Motor neuron (in vitro differentiated cells): ENCODE measurements at regions not wholly inside any gene's neighbourhood (a gene's known extent, or its start where the extent isn't known, plus 50 kb on each side); places are given as distances from the start of the nearest gene placed in this dataset.
A peak's percentile ranks its signal among the peaks of the same experiment; 100 is the strongest.

Source experiments
- ATAC-seq, 8 experiments: fragments of 200-7000 bp; cut with Tn5 transposase; replicated peaks in 6 of 8; 2 replicates each; pipeline ENCODE4 v1.8.0; 2021; ENCODE audit warnings: mild to moderate bottlenecking in 8 of 8, moderate library complexity in 8 of 8
- H3K27ac ChIP-seq, 2 donors: fragments of 250-450 bp; sonication (Bioruptor Pico); 2 replicates each; pipeline ENCODE4 v1.9.0; 2021; ENCODE audit warnings: antibody characterized with exemption in 2 of 2, mild to moderate bottlenecking in 2 of 2, moderate library complexity in 1 of 2
- H3K4me1 ChIP-seq, 2 donors: fragments of 250-450 bp; sonication (Bioruptor Pico); replicated peaks in 1 of 2; 2 replicates each; pipeline ENCODE4 v1.6.1; 2021; ENCODE audit warnings: antibody characterized with exemption in 2 of 2, mild to moderate bottlenecking in 2 of 2, moderate library complexity in 1 of 2
- H3K4me3 ChIP-seq, 5 donors: fragments of 250-450 bp; sonication (Bioruptor Pico); 2 replicates each; pipeline ENCODE4 v1.9.0; 2021; ENCODE audit warnings: antibody characterized with exemption in 5 of 5, mild to moderate bottlenecking in 5 of 5, moderate library complexity in 4 of 5
- WGBS, 10 experiments: fragments of 450-650 bp; shearing (Covaris generic); methylation state at CpG; one replicate each; pipeline ENCODE4 v1.0.0; 2022; 5-methylcytosine and 5-hydroxymethylcytosine counted together
- in situ Hi-C, 9 experiments: fragments of 400-800 bp; cut with MboI; loops; one replicate each; pipeline ENCODE4 v1.15.0; 2021; ENCODE audit warnings: low sequenced_read_pairs in 9 of 9, low pct_unique_long_range_greater_than_20kb in 2 of 9; ENCODE audit not compliant: unreplicated experiment in 9 of 9

- Histone ChIP-seq H3K27ac (no peak overlapping the region), H3K4me1 (peaks cover 8 to 18% of the 10 kb centered on the region in 2 donors), H3K4me3 (no peak overlapping the region)
- ATAC-seq = peak in 2 of 8 experiments; percentile 50 to 60
- in situ Hi-C loops = no loop called here
- 71 to 100% (median 87%) methylated on average over 1 to 5 of the region's 5 CpGs; no CpG with 5 or more reads in 2 of the 10 experiments for WGBS, 10 experiments
These were observed 105.2 kb upstream of the DLX2 start for GRCh38 chr2:172207911-172208310.

- Histone ChIP-seq H3K4me1 (peaks cover 16 to 28% of the 10 kb centered on the region in 2 donors), H3K4me3 (no peak overlapping the region), H3K27ac (no peak overlapping the region)
- in situ Hi-C loops = no loop called here
- WGBS, 10 experiments = 13 to 76% (median 61%) methylated on average over 1 to 6 of the region's 6 CpGs; no CpG with 5 or more reads in 1 of the 10 experiments
- ATAC-seq = no peak
These were observed 106.2 kb upstream of the DLX2 start for GRCh38 chr2:172208791-172209325.

GRCh38 chr2:172210599-172210998 is 107.9 kb upstream of the DLX2 start:
- ATAC-seq = no peak
- Histone ChIP-seq H3K4me3 (no peak overlapping the region), H3K27ac (no peak overlapping the region), H3K4me1 (peaks cover 20 to 30% of the 10 kb centered on the region in 2 donors)
- in situ Hi-C loops = no loop called here

GRCh38 chr2:172211512-172211911 is 108.8 kb upstream of the DLX2 start:
- in situ Hi-C loops = no loop called here
- 0 to 100% (median 66%) methylated on average over 1 to 5 of the region's 5 CpGs; no CpG with 5 or more reads in 1 of the 10 experiments for WGBS, 10 experiments

GRCh38 chr2:172213116-172213860 is 110.6 kb upstream of the DLX2 start:
- Histone ChIP-seq H3K4me1 (peaks cover 35 to 38% of the 10 kb centered on the region in 2 donors), H3K27ac (no peak overlapping the region), H3K4me3 (no peak overlapping the region)
- 0 to 82% (median 41%) methylated on average over 1 to 11 of the region's 12 CpGs for WGBS, 10 experiments
- in situ Hi-C loops = no loop called here
- peak in 5 of 8 experiments; percentile 31 to 62 (median 40) for ATAC-seq

More at GRCh38 chr2:172211512-172211911, 108.8 kb upstream of the DLX2 start:
- no peak overlapping the region for H3K4me3 ChIP-seq
- ATAC-seq = no peak
- peaks cover 28 to 39% of the 10 kb centered on the region in 2 donors for H3K4me1 ChIP-seq
- no peak overlapping the region for H3K27ac ChIP-seq

- Histone ChIP-seq H3K27ac (no peak overlapping the region), H3K4me3 (no peak overlapping the region), H3K4me1 (peaks cover 35 to 38% of the 10 kb centered on the region in 2 donors)
- WGBS, 10 experiments = 51 to 100% (median 93%) methylated on average over 1 to 2 of the region's 2 CpGs; no CpG with 5 or more reads in 1 of the 10 experiments
- in situ Hi-C loops = no loop called here
- no peak for ATAC-seq
These were observed 111.6 kb upstream of the DLX2 start for GRCh38 chr2:172214252-172214651.

- in situ Hi-C loops = no loop called here
- Histone ChIP-seq H3K4me1 (peaks cover 35 to 38% of the 10 kb centered on the region in 2 donors), H3K4me3 (no peak overlapping the region), H3K27ac (peak overlapping the region; percentile 41 to 70)
- ATAC-seq = no peak
- 8 to 94% (median 83%) methylated on average over 2 to 7 of the region's 15 CpGs; no CpG with 5 or more reads in 2 of the 10 experiments for WGBS, 10 experiments
These were observed 112.7 kb upstream of the DLX2 start for GRCh38 chr2:172215172-172215935.

- WGBS, 10 experiments = 17 to 100% (median 50%) methylated on average over 1 to 2 of the region's 2 CpGs; no CpG with 5 or more reads in 2 of the 10 experiments
- in situ Hi-C loops = no loop called here
- Histone ChIP-seq H3K4me3 (no peak overlapping the region), H3K4me1 (peaks cover 35 to 38% of the 10 kb centered on the region in 2 donors), H3K27ac (peak overlapping the region in 1 of 2 donors; percentile 70)
- ATAC-seq = peak in 5 of 8 experiments; percentile 13 to 35 (median 20)
These were observed 113.2 kb upstream of the DLX2 start for GRCh38 chr2:172215936-172216335.

GRCh38 chr2:172216477-172216876 is 113.8 kb upstream of the DLX2 start:
- Histone ChIP-seq H3K4me3 (no peak overlapping the region), H3K4me1 (peaks cover 35 to 38% of the 10 kb centered on the region in 2 donors), H3K27ac (peak overlapping the region; percentile 26 to 70)
- peak in 5 of 8 experiments; percentile 66 to 87 (median 81) for ATAC-seq
- WGBS, 10 experiments = 26 to 100% (median 52%) methylated on average over 1 to 5 of the region's 6 CpGs; no CpG with 5 or more reads in 3 of the 10 experiments
- in situ Hi-C loops = no loop called here

GRCh38 chr2:172219201-172219600 is 116.5 kb upstream of the DLX2 start:
- no peak for ATAC-seq
- 0 to 100% (median 85%) methylated on average over 1 to 2 of the region's 2 CpGs for WGBS, 10 experiments
- no peak overlapping the region for H3K4me3 ChIP-seq
- H3K27ac ChIP-seq = no peak overlapping the region
- peaks cover 24% of the 10 kb centered on the region in 2 donors for H3K4me1 ChIP-seq
- in situ Hi-C loops = no loop called here

- H3K4me1 ChIP-seq = peaks cover 19 to 21% of the 10 kb centered on the region in 2 donors
- in situ Hi-C loops = no loop called here
- ATAC-seq = no peak
- H3K27ac ChIP-seq = no peak overlapping the region
- H3K4me3 ChIP-seq = no peak overlapping the region
These were observed 117.4 kb upstream of the DLX2 start for GRCh38 chr2:172220121-172220520.

GRCh38 chr2:172223601-172224054 is 120.9 kb upstream of the DLX2 start:
- Histone ChIP-seq H3K4me3 (no peak overlapping the region), H3K4me1 (no peaks in the 10 kb centered on the region), H3K27ac (no peak overlapping the region)
- 33 to 100% (median 80%) methylated on average over 1 to 5 of the region's 5 CpGs; no CpG with 5 or more reads in 3 of the 10 experiments for WGBS, 10 experiments
- in situ Hi-C loops = no loop called here
- no peak for ATAC-seq

- 83 to 100% (median 94%) methylated on average over 2 to 3 of the region's 3 CpGs; no CpG with 5 or more reads in 4 of the 10 experiments for WGBS, 10 experiments
- H3K4me1 ChIP-seq = peaks cover 7 to 13% of the 10 kb centered on the region in 2 donors
- no peak for ATAC-seq
- in situ Hi-C loops = no loop called here
- H3K27ac ChIP-seq = no peak overlapping the region
- no peak overlapping the region for H3K4me3 ChIP-seq
These were observed 123.1 kb upstream of the DLX2 start for GRCh38 chr2:172225786-172226185.
